ENCODE measurements at regions not wholly inside any gene's neighbourhood (a gene's known extent, or its start where the extent isn't known, plus 50 kb on each side); places are given as distances from the start of the nearest gene placed in this dataset.

GRCh38 chr1:201726700-201727099 is 102.3 kb upstream of the IPO9 start:
- Histone ChIP-seq H3K27me3 (ENCODE audit: control insufficient read depth, insufficient read depth, low read length) (no peaks in the 10 kb centered on the region), H3K36me3 (ENCODE audit: control insufficient read depth, insufficient read depth, low read length) (no peaks in the 10 kb centered on the region), H3K4me3 (ENCODE audit: low read depth, low read length) (no peak overlapping the region)
- FAIRE-seq = no peak
- no peak for TF ChIP-seq CTCF (IDR thresholded peaks at IDR 0.05; ENCODE audit: insufficient read depth, low read length, severe bottlenecking)
- DNase-seq (ENCODE audit: low read depth) = no peak

DNA sequence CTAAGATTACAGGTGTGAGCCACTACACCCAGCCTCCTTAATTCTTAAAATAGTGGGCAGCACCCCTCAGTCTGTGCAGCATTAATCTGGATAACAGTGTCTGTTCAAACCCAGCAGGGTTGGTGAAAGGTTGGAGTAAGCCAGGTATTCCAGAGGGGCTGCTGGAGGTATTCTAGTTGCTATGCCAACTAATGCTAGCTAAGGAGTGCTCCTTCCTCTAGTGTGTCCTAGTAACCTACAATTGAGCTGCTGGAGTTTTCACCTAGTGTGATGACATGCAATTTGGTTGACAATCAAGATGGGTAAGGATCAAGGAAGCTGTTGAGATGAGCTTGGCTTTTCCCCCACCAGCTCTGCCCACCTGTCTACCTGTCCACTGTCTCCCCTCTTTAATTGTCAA is 100.2 kb upstream of the IPO9 start:
- Histone ChIP-seq H3K36me3 (ENCODE audit: control insufficient read depth, insufficient read depth, low read length) (no peaks in the 10 kb centered on the region), H3K4me3 (ENCODE audit: low read depth, low read length) (no peak overlapping the region), H3K27me3 (ENCODE audit: control insufficient read depth, insufficient read depth, low read length) (no peaks in the 10 kb centered on the region)
- FAIRE-seq = no peak
- no peak for DNase-seq (ENCODE audit: low read depth)
- TF ChIP-seq CTCF (IDR thresholded peaks at IDR 0.05; ENCODE audit: insufficient read depth, low read length, severe bottlenecking) = no peak

GRCh38 chr1:201729973-201730608 is 98.9 kb upstream of the IPO9 start:
- no peak for TF ChIP-seq CTCF (IDR thresholded peaks at IDR 0.05; ENCODE audit: insufficient read depth, low read length, severe bottlenecking)
- H3K36me3 ChIP-seq (ENCODE audit: control insufficient read depth, insufficient read depth, low read length) = no peaks in the 10 kb centered on the region
- FAIRE-seq = no peak
- H3K27me3 ChIP-seq (ENCODE audit: control insufficient read depth, insufficient read depth, low read length) = no peaks in the 10 kb centered on the region
- no peak overlapping the region for H3K4me3 ChIP-seq (ENCODE audit: low read depth, low read length)
- no peak for DNase-seq (ENCODE audit: low read depth)

DNA sequence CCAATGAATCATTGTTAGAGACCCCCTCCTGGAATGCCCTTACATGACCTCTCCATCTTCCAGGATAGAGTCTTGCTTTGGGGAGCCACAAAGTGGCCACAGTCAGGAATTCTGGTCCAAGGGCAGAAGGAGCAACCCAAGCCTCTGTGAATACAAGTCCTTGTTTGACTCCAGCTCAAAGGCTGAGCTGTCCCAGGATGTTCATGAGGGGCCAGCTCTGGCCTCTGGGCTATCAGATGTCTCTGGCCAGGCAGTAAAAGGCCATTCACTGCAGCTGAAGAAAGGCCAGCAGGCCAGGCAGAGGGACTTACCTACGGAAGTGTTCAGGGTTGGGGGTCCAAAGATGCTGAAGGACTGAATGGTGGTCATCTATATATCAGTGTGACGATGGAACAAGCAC is 98.3 kb upstream of the IPO9 start:
- FAIRE-seq (no peak), DNase-seq (ENCODE audit: low read depth) (no peak)
- Histone ChIP-seq H3K36me3 (ENCODE audit: control insufficient read depth, insufficient read depth, low read length) (no peaks in the 10 kb centered on the region), H3K4me3 (ENCODE audit: low read depth, low read length) (no peak overlapping the region), H3K27me3 (ENCODE audit: control insufficient read depth, insufficient read depth, low read length) (no peaks in the 10 kb centered on the region)
- TF ChIP-seq CTCF (IDR thresholded peaks at IDR 0.05; ENCODE audit: insufficient read depth, low read length, severe bottlenecking) = no peak

DNA sequence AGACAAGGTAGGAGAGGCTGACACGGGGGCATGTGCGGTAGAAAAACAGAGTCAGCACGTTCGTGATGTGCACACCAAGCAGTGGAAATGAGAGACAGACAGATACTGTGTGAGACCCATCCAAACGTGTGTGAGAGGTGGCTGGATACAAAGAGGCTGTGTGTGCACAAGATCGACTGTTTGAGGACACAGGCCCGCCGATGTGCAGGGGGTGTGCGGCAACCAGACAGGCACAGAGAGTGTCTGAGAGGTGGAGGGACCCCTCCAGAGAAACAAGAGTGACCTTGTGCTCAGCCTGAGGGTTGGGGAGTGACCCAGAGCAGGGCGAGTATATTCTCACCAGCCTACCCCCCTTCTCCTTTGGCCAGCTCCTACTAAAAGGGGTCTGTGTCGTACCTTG is 97.8 kb upstream of the IPO9 start:
- FAIRE-seq = no peak
- Histone ChIP-seq H3K36me3 (ENCODE audit: control insufficient read depth, insufficient read depth, low read length) (no peaks in the 10 kb centered on the region), H3K27me3 (ENCODE audit: control insufficient read depth, insufficient read depth, low read length) (no peaks in the 10 kb centered on the region), H3K4me3 (ENCODE audit: low read depth, low read length) (no peak overlapping the region)
- no peak for DNase-seq (ENCODE audit: low read depth)
- TF ChIP-seq CTCF (IDR thresholded peaks at IDR 0.05; ENCODE audit: insufficient read depth, low read length, severe bottlenecking) = no peak

- H3K4me3 ChIP-seq (ENCODE audit: low read depth, low read length) = no peak overlapping the region
- TF ChIP-seq CTCF (IDR thresholded peaks at IDR 0.05; ENCODE audit: insufficient read depth, low read length, severe bottlenecking) = no peak
- no peaks in the 10 kb centered on the region for H3K27me3 ChIP-seq (ENCODE audit: control insufficient read depth, insufficient read depth, low read length)
- no peak for FAIRE-seq
- DNase-seq (ENCODE audit: low read depth) = no peak
- no peaks in the 10 kb centered on the region for H3K36me3 ChIP-seq (ENCODE audit: control insufficient read depth, insufficient read depth, low read length)
Observed at GRCh38 chr1:201731592-201731991, 97.4 kb upstream of the IPO9 start.
